ENCODE measurements at regions not wholly inside any gene's neighbourhood (a gene's known extent, or its start where the extent isn't known, plus 50 kb on each side); places are given as distances from the start of the nearest gene placed in this dataset.

- BruUV-seq (replicated peaks), result no TSS peak
- DNase-seq (ENCODE audit: low spot score), result no peak
- no peak overlapping the region for H3K4me3 ChIP-seq (ENCODE audit: low read depth, low read length, poor library complexity, severe bottlenecking)
- H3K36me3 ChIP-seq (ENCODE audit: insufficient read depth, low read length), result no peaks in the 10 kb centered on the region
- TF ChIP-seq CTCF (conservative IDR thresholded peaks at IDR 0.05; ENCODE audit: low read length) (no peak), EZH2phosphoT487 (IDR thresholded peaks at IDR 0.05; ENCODE audit: borderline replicate concordance, low read depth, low read length) (no peak)
- H3K4me1 ChIP-seq (ENCODE audit: insufficient read depth, low read length, poor library complexity, severe bottlenecking), result no peaks in the 10 kb centered on the region
- H2AFZ ChIP-seq (ENCODE audit: low read length), result no peak overlapping the region
- no peak overlapping the region for H3K4me2 ChIP-seq (ENCODE audit: low read length)
- H4K20me1 ChIP-seq (ENCODE audit: insufficient read depth, low read length), result no peaks in the 10 kb centered on the region
- no peaks in the 10 kb centered on the region for H3K79me2 ChIP-seq (ENCODE audit: insufficient read depth, low read depth, low read length)
- intact Hi-C loops (cut with micrococcal nuclease; ENCODE audit: unreplicated experiment), result no loop called here
- ChIA-PET CTCF (ENCODE audit: unreplicated experiment) (no interaction called here), POLR2A (interaction anchor here (0.9 kb wide), 1 partner anchor 73 kb away, joined by 6 read pairs; no protein-coding TSS in a partner anchor)
- no peaks in the 10 kb centered on the region for H3K9me2 ChIP-seq (ENCODE audit: insufficient read depth, low read length)
- no peaks in the 10 kb centered on the region for H3K9me3 ChIP-seq (ENCODE audit: low read length)
- H3K27ac ChIP-seq (ENCODE audit: low read depth, low read length, poor library complexity, severe bottlenecking), result no peak overlapping the region
Observed at GRCh38 chr2:100216015-100216414, 73.6 kb upstream of the AFF3 start.

- no peaks in the 10 kb centered on the region for H3K36me3 ChIP-seq (ENCODE audit: insufficient read depth, low read length)
- POLR2A ChIA-PET, result no interaction called here
- TF ChIP-seq EZH2phosphoT487 (IDR thresholded peaks at IDR 0.05; ENCODE audit: borderline replicate concordance, low read depth, low read length) (no peak), CTCF (conservative IDR thresholded peaks at IDR 0.05; ENCODE audit: low read length) (no peak)
- no peak overlapping the region for H3K4me3 ChIP-seq (ENCODE audit: low read depth, low read length, poor library complexity, severe bottlenecking)
- H3K9me3 ChIP-seq (ENCODE audit: low read length), result no peaks in the 10 kb centered on the region
- no TSS peak for BruUV-seq (replicated peaks)
- DNase-seq (ENCODE audit: low spot score), result no peak
- H4K20me1 ChIP-seq (ENCODE audit: insufficient read depth, low read length), result no peaks in the 10 kb centered on the region
- no peak overlapping the region for H3K4me2 ChIP-seq (ENCODE audit: low read length)
- H3K4me1 ChIP-seq (ENCODE audit: insufficient read depth, low read length, poor library complexity, severe bottlenecking), result no peaks in the 10 kb centered on the region
- H3K9me2 ChIP-seq (ENCODE audit: insufficient read depth, low read length), result no peaks in the 10 kb centered on the region
- intact Hi-C loops (cut with micrococcal nuclease; ENCODE audit: unreplicated experiment), result no loop called here
- no peaks in the 10 kb centered on the region for H3K79me2 ChIP-seq (ENCODE audit: insufficient read depth, low read depth, low read length)
- no peak overlapping the region for H3K27ac ChIP-seq (ENCODE audit: low read depth, low read length, poor library complexity, severe bottlenecking)
- CTCF ChIA-PET (ENCODE audit: unreplicated experiment), result no interaction called here
- H2AFZ ChIP-seq (ENCODE audit: low read length), result no peak overlapping the region
Observed at GRCh38 chr2:100215371-100215770, 73.0 kb upstream of the AFF3 start.

- Histone ChIP-seq H3K36me3 (ENCODE audit: insufficient read depth, low read length) (no peaks in the 10 kb centered on the region), H4K20me1 (ENCODE audit: insufficient read depth, low read length) (no peaks in the 10 kb centered on the region), H3K27ac (ENCODE audit: low read depth, low read length, poor library complexity, severe bottlenecking) (no peak overlapping the region), H3K4me2 (ENCODE audit: low read length) (no peak overlapping the region), H3K9me3 (ENCODE audit: low read length) (no peaks in the 10 kb centered on the region), H2AFZ (ENCODE audit: low read length) (no peak overlapping the region), H3K79me2 (ENCODE audit: insufficient read depth, low read depth, low read length) (no peaks in the 10 kb centered on the region), H3K9me2 (ENCODE audit: insufficient read depth, low read length) (no peaks in the 10 kb centered on the region), H3K4me1 (ENCODE audit: insufficient read depth, low read length, poor library complexity, severe bottlenecking) (no peaks in the 10 kb centered on the region), H3K4me3 (ENCODE audit: low read depth, low read length, poor library complexity, severe bottlenecking) (no peak overlapping the region)
- TF ChIP-seq CTCF (conservative IDR thresholded peaks at IDR 0.05; ENCODE audit: low read length) (no peak), EZH2phosphoT487 (IDR thresholded peaks at IDR 0.05; ENCODE audit: borderline replicate concordance, low read depth, low read length) (no peak)
- ChIA-PET POLR2A (no interaction called here), CTCF (ENCODE audit: unreplicated experiment) (no interaction called here)
- no TSS peak for BruUV-seq (replicated peaks)
- DNase-seq (ENCODE audit: low spot score), result no peak
- intact Hi-C loops (cut with micrococcal nuclease; ENCODE audit: unreplicated experiment), result no loop called here
Observed at GRCh38 chr2:100214265-100214971, 72.0 kb upstream of the AFF3 start.

Data from OCI-LY7 (cell line).